ENCODE measurements at regions not wholly inside any gene's neighbourhood (a gene's known extent, or its start where the extent isn't known, plus 50 kb on each side); places are given as distances from the start of the nearest gene placed in this dataset.
"Not testable (repeated sequence)": the region's sequence is repeated elsewhere in the genome, so short reads cannot be mapped to it uniquely, and the experiment has no call there.

- DNase-seq (ENCODE audit: low spot score) = no peak
Measured at GRCh38 chr10:25076506-25077177, 60.2 kb downstream of the THNSL1 start.

- no peak for DNase-seq (ENCODE audit: low spot score)
Measured at GRCh38 chr10:25078658-25079431, 62.4 kb downstream of the THNSL1 start.

- peak; percentile 82 for DNase-seq (ENCODE audit: low spot score)
Measured at GRCh38 chr10:25080880-25081581, 64.6 kb downstream of the THNSL1 start.

- DNase-seq (ENCODE audit: low spot score) = no peak
Measured at GRCh38 chr10:25082276-25083204, 66.1 kb downstream of the THNSL1 start.

- no peak for DNase-seq (ENCODE audit: low spot score)
Measured at GRCh38 chr10:25083546-25084111, 67.2 kb downstream of the THNSL1 start.

- no peak for DNase-seq (ENCODE audit: low spot score)
Measured at GRCh38 chr10:25084447-25084846, 68.0 kb downstream of the THNSL1 start.

- DNase-seq (ENCODE audit: low spot score) = no peak
Measured at GRCh38 chr10:25094590-25094989, 78.2 kb downstream of the THNSL1 start.

GRCh38 chr10:25097669-25098411 lies 77.0 kb upstream of the GPR158 start:
- no peak for DNase-seq (ENCODE audit: low spot score)

- DNase-seq (ENCODE audit: low spot score) = no peak
Measured at GRCh38 chr10:25100141-25100540, 74.7 kb upstream of the GPR158 start.

GRCh38 chr10:25101461-25102146 lies 73.2 kb upstream of the GPR158 start:
- DNase-seq (ENCODE audit: low spot score) = no peak

GRCh38 chr10:25102147-25102822 lies 72.5 kb upstream of the GPR158 start:
- no peak for DNase-seq (ENCODE audit: low spot score)

- no peak for DNase-seq (ENCODE audit: low spot score)
Measured at GRCh38 chr10:25103703-25104102, 71.1 kb upstream of the GPR158 start.

- DNase-seq (ENCODE audit: low spot score) = no peak
Measured at GRCh38 chr10:25104441-25104840, 70.4 kb upstream of the GPR158 start.

- DNase-seq (ENCODE audit: low spot score) = no peak
Measured at GRCh38 chr10:25105262-25105661, 69.5 kb upstream of the GPR158 start.

GRCh38 chr10:25105743-25106260 lies 69.0 kb upstream of the GPR158 start:
- DNase-seq (ENCODE audit: low spot score) = no peak

GRCh38 chr10:25107756-25108155 lies 67.0 kb upstream of the GPR158 start:
- DNase-seq (ENCODE audit: low spot score) = no peak

- not testable (repeated sequence) for DNase-seq (ENCODE audit: low spot score)
Measured at GRCh38 chr10:25109896-25110295, 64.9 kb upstream of the GPR158 start.

- no peak for DNase-seq (ENCODE audit: low spot score)
Measured at GRCh38 chr10:25112016-25112415, 62.8 kb upstream of the GPR158 start.
